ENCODE measurements at regions not wholly inside any gene's neighbourhood (a gene's known extent, or its start where the extent isn't known, plus 50 kb on each side); places are given as distances from the start of the nearest gene placed in this dataset.

DNA sequence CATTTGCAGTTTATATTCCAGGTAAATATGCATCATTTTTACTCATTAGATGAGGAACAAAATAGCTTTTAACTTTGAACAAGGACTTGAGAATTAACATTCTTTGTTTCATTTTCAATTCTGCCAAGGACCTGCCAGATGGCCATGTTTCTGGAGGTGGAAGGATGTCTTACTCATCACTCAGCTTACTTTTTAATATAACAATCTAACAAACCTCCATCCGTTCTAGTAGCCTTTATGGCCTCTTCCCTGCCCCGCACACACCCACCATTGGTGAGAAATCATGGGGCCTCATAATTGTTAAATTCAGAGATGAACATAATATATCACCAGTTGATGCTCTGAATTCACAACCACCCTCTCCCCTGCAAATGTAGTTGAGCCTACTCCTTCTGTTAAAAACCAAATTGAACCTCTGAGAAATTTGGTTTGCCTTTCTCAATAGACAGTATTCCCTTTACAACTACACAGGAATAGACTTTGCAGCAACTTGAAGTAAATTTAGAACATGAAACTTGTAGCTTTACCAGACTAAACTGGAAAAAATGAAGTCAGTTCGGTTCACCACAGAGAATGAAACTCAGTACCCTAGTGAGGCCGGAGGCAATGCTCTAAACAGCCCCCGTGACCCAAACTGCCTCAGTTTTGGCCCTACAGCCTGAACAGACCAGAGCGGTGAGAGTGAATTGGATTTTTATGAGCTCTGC, 50.1 kb upstream of the ACSL4 start:
- in situ Hi-C loops (cut with MboI) = no loop called here
- no peaks in the 10 kb centered on the region for H3K27me3 ChIP-seq (replicated peaks in 1 of 2; ENCODE audit: control insufficient read depth in 2 of 2, insufficient read depth in 2 of 2, low read length in 1 of 2)
- SMC1A ChIA-PET (ENCODE audit: uncharacterized antibody, unreplicated experiment) = interaction anchor here (0.6 to 4.1 kb wide), 18 partner anchors 8 to 97 kb away, joined by 3 to 38 read pairs (median 5); partner anchors contain the start of gene ACSL4
- no peak overlapping the region for H3K9ac ChIP-seq (ENCODE audit: control insufficient read depth, insufficient read depth, low read length)
- RAD21 ChIA-PET (ENCODE audit: unreplicated experiment) = interaction anchor here (1.0 to 3.6 kb wide), 14 partner anchors 8 to 108 kb away, joined by 3 to 33 read pairs (median 12); partner anchors contain the start of gene ACSL4
- WGBS (ENCODE audit: insufficient coverage, insufficient replicate concordance, low lambda C conversion rate, missing lambda C conversion rate) = 26% methylated on average over 6 of the region's 6 CpGs
- POLR2A ChIA-PET = interaction anchor here (1.5 to 3.6 kb wide), 9 partner anchors 9 to 65 kb away, joined by 4 to 11 read pairs (median 7); no protein-coding TSS in a partner anchor
- H3K79me2 ChIP-seq (ENCODE audit: control insufficient read depth, insufficient read depth, low read length) = no peaks in the 10 kb centered on the region
- no peak overlapping the region for H3K4me3 ChIP-seq
- no peaks in the 10 kb centered on the region for H3K36me3 ChIP-seq (ENCODE audit: control insufficient read depth in 2 of 2, insufficient read depth in 2 of 2, low read length in 1 of 2)
- FAIRE-seq (peak; percentile 41), ATAC-seq (peak; percentile 92), DNase-seq (ENCODE audit: low read depth, low spot score) (no peak)
- peaks cover 5% of the 10 kb centered on the region; the same call in 1 of the 2 replicates for H3K4me1 ChIP-seq (ENCODE audit: control insufficient read depth, insufficient read depth, low read length)
- CTCF ChIA-PET = interaction anchor here (1.2 to 4.2 kb wide), 9 partner anchors 8 to 108 kb away, joined by 3 to 24 read pairs (median 5); no protein-coding TSS in a partner anchor
- no peaks in the 10 kb centered on the region for H4K20me1 ChIP-seq (ENCODE audit: control insufficient read depth, insufficient read depth)
- H3K9me3 ChIP-seq (replicated peaks; ENCODE audit: control insufficient read depth, insufficient read depth, low read length) = no peaks in the 10 kb centered on the region
- peak overlapping the region; percentile 24; the same call in 1 of the 2 replicates for H2AFZ ChIP-seq (ENCODE audit: control insufficient read depth, low read depth, low read length)
- intact Hi-C loops (cut with micrococcal nuclease; ENCODE audit: unreplicated experiment) = loop anchor here (2.0 kb wide), 1 partner anchor 50 kb away; the partner anchor contains the start of gene ACSL4
- BruUV-seq (replicated peaks) = no TSS peak
- peak overlapping the region; percentile 34 for H3K4me2 ChIP-seq (ENCODE audit: control insufficient read depth, insufficient read depth)
- peak overlapping the region; percentile 81 for H3K27ac ChIP-seq (ENCODE audit: control insufficient read depth, insufficient read depth)
- TF ChIP-seq RFX5 (IDR thresholded peaks at IDR 0.05; ENCODE audit: low read depth, low read length) (no peak), ZSCAN29 (IDR thresholded peaks at IDR 0.05) (no peak), IKZF1 (conservative IDR thresholded peaks at IDR 0.05) (0 out of 2 replicates have a peak, but pooled peaks have one; percentile 18), RUNX3 (IDR thresholded peaks at IDR 0.05; ENCODE audit: low read length) (peak; percentile 76), SP1 (IDR thresholded peaks at IDR 0.05; ENCODE audit: low read depth, low read length) (no peak), POLR2A (IDR thresholded peaks at IDR 0.05; ENCODE audit: low read depth, low read length) (no peak), ZBTB33 (IDR thresholded peaks at IDR 0.05) (no peak), NFIC (IDR thresholded peaks at IDR 0.05; ENCODE audit: low read depth, low read length) (peak; percentile 81), SPI1 (IDR thresholded peaks at IDR 0.05; ENCODE audit: borderline replicate concordance, insufficient read depth, low read depth, low read length) (no peak), ESRRA (IDR thresholded peaks at IDR 0.05; ENCODE audit: low read length) (no peak), ETV6 (conservative IDR thresholded peaks at IDR 0.05 in 1 of 2, IDR thresholded peaks at IDR 0.05 in 1 of 2; ENCODE audit: borderline replicate concordance in 1 of 2, low read depth in 1 of 2) (0 out of 4 replicates have a peak, but pooled peaks of 1 of the 2 experiments have one; percentile 39), SMARCA5 (IDR thresholded peaks at IDR 0.05) (no peak), PML (IDR thresholded peaks at IDR 0.05; ENCODE audit: low read length) (0 out of 2 replicates have a peak, but pooled peaks have one; percentile 47), TCF7 (IDR thresholded peaks at IDR 0.05; ENCODE audit: borderline replicate concordance) (no peak)
- TF ChIP-seq, protein P1, sequence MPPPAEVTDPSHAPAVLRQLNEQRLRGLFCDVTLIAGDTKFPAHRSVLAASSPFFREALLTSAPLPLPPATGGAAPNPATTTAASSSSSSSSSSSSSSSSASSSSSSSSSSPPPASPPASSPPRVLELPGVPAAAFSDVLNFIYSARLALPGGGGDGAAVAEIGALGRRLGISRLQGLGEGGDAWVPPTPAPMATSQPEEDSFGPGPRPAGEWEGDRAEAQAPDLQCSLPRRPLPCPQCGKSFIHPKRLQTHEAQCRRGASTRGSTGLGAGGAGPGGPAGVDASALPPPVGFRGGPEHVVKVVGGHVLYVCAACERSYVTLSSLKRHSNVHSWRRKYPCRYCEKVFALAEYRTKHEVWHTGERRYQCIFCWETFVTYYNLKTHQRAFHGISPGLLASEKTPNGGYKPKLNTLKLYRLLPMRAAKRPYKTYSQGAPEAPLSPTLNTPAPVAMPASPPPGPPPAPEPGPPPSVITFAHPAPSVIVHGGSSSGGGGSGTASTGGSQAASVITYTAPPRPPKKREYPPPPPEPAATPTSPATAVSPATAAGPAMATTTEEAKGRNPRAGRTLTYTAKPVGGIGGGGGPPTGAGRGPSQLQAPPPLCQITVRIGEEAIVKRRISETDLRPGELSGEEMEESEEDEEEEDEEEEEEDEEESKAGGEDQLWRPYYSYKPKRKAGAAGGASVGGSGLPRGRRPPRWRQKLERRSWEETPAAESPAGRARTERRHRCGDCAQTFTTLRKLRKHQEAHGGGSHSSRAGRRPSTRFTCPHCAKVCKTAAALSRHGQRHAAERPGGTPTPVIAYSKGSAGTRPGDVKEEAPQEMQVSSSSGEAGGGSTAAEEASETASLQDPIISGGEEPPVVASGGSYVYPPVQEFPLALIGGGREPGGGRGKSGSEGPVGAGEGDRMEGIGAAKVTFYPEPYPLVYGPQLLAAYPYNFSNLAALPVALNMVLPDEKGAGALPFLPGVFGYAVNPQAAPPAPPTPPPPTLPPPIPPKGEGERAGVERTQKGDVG (CRISPR knock-in tag; IDR thresholded peaks at IDR 0.05) = no peak
- TF ChIP-seq, protein P2, sequence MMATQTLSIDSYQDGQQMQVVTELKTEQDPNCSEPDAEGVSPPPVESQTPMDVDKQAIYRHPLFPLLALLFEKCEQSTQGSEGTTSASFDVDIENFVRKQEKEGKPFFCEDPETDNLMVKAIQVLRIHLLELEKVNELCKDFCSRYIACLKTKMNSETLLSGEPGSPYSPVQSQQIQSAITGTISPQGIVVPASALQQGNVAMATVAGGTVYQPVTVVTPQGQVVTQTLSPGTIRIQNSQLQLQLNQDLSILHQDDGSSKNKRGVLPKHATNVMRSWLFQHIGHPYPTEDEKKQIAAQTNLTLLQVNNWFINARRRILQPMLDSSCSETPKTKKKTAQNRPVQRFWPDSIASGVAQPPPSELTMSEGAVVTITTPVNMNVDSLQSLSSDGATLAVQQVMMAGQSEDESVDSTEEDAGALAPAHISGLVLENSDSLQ (IDR thresholded peaks at IDR 0.05) = no peak
- TF ChIP-seq, protein P3, sequence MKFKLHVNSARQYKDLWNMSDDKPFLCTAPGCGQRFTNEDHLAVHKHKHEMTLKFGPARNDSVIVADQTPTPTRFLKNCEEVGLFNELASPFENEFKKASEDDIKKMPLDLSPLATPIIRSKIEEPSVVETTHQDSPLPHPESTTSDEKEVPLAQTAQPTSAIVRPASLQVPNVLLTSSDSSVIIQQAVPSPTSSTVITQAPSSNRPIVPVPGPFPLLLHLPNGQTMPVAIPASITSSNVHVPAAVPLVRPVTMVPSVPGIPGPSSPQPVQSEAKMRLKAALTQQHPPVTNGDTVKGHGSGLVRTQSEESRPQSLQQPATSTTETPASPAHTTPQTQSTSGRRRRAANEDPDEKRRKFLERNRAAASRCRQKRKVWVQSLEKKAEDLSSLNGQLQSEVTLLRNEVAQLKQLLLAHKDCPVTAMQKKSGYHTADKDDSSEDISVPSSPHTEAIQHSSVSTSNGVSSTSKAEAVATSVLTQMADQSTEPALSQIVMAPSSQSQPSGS (IDR thresholded peaks at IDR 0.05; ENCODE audit: low read length) = peak; percentile 18; the same call in 1 of the 2 replicates
